Erythroblast (primary cell): ENCODE measurements at regions not wholly inside any gene's neighbourhood (a gene's known extent, or its start where the extent isn't known, plus 50 kb on each side); places are given as distances from the start of the nearest gene placed in this dataset.

Experiments
- DNase-seq, 2 experiments: peaks; one replicate each; lab custom pipeline; 2025; lab: John Stamatoyannopoulos, UW
- GATA1 ChIP-seq: IDR thresholded peaks from 2 replicates; pipeline ENCODE4 v1.6.1; 2011; ENCODE audit warnings: low read depth, mild to moderate bottlenecking, control low read depth, low read length, moderate library complexity
- POLR2A ChIP-seq: IDR thresholded peaks from 2 replicates; pipeline ENCODE4 v1.6.1; 2011; ENCODE audit warnings: mild to moderate bottlenecking, low read length

DNA sequence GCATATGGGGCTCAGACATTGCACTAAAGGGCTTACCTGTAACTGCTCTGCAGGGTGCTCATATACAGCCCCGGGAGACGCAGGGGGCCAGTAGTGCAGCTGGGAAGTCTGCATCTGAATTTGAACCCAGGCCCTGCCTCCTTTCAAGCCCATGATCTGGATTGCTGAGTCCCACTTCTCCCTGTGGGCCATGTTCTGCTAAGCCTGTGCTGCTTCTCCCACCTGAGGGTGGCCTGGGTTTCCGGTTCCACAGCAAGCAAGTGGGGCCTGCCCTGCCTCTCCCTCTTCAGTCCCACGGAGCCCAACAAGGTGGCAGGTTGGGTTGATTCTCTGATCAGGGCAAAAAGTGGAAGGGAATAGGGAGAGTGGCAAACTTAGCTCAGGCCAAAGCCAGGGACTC, 56.6 kb upstream of the GDF10 start:
- DNase-seq, result no peak
- TF ChIP-seq GATA1 (no peak), POLR2A (no peak)

DNA sequence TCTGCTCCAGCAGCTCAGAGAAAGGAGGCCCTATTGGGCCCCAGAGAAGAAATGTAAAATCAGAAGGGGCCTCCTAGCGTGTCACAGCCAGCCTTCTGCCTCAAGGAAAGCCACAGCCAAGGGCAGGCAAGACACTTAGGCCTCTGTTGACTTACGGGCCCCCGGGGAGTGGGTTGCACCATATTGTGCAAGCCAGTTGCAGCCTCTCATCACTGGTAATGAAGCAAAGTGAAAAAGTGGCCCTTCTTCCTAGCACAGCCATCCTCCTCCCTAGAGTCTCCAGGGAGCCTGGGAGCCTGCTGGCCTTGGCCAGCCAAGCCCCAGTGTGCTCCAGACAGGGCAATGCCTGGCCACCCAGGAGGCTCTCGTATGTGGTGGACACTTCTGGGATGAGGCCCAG, 56.2 kb upstream of the GDF10 start:
- no peak for DNase-seq
- TF ChIP-seq GATA1 (no peak), POLR2A (no peak)

DNA sequence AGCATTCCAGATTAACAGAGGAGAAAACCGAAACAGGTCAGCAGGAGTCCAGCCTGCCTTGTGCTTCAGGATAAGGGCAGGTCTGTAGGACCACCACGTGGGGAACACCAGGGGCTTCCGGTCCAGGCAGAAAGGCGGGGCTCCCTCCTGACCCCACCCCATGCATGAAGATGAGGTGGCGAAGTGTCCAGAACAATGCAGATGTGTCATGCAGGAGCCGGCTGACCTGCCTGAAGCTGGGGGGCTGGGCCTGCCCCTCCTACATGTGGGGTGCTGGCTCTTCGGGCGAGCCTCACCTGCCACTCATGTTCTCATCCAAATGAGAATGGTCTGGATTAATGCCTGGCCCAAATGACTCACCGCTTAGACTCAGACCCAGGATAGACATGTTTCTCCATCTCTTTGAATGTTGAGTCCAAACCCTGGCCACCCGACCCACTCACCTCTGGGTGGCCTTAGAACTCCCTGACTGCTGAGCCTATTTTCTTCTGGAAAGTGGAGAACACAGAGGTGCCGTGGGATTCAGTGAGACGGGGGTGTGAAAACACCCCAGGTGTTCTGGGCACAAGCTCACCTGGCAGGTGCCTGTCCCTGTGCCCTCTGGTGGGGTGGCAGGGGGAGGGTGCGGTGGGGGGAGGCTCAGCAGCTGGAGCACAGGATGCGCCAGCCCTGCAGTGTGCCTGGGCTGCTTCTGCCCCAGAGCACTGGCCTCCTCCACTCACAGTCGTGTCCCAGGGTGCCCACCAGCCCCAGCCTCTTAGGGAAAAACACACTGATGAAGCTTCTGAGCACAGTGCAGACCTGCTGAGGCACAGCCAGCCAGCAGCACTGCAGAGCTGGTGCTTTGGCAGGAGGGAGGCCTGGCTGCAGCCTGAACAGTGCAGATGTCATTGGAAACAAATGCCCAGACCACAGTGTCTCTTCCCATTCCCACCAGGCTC, 55.2 kb upstream of the GDF10 start:
- TF ChIP-seq GATA1 (no peak), POLR2A (no peak)
- DNase-seq, result no peak

DNA sequence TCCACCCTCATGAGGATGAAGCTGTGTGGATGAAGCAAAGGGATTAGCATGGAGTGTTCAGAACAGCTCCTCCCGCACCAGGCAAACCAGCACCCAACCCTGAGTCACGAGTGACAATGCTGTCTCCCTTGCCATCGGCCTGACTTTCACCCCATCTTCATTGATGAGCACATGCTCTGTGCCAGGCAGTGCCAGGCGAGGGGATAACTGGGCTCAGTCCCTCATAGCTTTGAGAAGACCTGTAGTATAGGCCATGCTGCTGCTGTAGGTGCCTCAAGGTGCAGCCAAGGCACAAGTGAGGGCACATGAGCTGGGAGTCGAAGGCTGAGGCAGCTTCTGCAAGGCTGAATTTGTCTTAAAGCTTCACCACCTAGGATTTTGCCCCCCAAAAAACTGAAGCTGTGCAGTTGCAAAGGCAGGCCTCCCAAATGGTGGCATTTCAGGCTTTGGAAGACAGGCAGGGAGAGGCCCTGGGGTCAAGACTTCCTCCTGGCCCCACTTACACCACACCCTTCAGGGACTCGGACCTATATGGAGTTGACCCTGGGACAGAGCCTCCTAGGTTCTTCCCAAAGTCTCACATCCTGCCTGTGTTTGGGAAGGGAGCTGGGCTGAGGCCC, 54.2 kb upstream of the GDF10 start:
- no peak for TF ChIP-seq POLR2A
- DNase-seq, result no peak

DNA sequence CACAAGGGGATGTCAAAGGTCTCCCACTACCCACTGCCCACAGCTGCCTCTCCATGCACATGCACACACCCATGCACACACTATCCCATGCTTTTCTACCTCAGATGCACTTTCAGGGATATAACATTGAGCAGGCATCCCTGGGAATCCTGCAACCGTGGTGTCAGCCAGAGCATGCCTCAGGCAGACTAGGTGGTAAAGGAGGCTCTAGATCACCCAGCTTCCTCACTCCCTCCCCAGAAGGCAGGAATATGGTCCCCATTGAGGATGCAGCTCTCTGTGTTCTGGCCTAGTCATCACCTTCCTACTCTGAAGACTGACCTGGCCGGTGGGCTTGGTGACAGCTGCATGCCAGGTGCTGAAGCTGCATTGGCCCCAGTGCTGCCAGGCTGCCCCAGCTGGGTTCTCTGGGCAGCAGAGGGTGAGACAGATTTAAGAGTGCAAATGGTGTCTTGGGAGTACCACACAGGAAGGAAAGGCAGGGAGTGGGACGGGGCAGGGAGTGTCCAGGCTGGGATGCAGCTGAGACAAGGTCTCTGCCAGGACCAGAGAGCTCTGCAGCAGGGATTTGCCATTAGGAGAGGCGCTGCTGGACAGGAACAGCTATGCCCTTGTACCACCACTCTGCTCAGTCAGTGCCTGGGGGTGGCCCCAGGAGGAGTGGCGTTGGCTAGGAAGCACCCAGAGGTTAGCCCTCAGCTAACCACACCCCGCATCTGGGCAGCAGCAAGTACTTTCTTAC, 53.4 kb upstream of the GDF10 start:
- TF ChIP-seq GATA1 (no peak), POLR2A (no peak)
- no peak for DNase-seq

DNA sequence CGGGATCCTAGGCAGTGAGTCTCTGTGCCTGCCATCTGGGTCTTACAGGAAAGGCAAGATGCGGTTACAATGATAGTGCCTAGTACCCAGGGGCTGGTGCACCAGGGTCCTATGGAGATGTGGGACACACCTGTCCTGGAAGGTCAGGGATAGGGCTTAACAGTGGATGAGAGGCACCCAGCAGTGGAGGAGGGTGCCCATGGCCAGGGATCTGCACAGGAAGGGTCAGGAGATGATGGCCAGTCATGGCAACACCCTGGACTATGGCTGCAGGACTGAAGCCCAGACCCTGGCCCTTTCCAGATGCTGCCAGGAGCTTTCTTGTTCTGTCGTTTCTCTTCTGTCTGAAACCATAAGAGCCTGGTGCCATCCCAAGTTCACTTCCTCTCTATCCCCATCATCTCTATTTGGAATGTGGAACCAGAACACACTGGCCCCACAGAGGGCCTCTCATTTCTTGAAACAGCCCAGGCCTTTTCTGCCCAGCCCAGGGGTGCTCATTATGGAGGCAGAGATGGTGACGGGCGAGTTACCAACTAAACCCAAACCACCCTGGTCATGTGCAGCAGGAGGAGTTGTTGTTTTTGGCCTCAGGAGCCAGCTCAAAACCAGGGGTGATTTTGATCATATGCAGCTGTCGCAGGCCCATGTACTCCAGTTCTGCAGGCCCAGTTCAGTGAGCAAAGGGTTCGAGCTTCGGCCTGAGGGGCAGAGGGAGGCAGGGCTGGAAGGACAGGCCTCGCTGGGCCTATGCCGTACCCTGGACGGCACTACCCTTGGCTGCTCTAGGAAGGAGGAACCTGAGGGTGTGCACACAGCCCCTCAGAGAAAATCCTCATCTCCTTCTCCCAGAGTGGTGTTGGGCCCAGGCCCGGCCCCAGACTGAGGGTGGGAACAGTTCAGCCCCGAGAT, 52.6 kb upstream of the GDF10 start:
- no peak for DNase-seq
- no peak for TF ChIP-seq GATA1
- TF ChIP-seq POLR2A, result no peak

DNA sequence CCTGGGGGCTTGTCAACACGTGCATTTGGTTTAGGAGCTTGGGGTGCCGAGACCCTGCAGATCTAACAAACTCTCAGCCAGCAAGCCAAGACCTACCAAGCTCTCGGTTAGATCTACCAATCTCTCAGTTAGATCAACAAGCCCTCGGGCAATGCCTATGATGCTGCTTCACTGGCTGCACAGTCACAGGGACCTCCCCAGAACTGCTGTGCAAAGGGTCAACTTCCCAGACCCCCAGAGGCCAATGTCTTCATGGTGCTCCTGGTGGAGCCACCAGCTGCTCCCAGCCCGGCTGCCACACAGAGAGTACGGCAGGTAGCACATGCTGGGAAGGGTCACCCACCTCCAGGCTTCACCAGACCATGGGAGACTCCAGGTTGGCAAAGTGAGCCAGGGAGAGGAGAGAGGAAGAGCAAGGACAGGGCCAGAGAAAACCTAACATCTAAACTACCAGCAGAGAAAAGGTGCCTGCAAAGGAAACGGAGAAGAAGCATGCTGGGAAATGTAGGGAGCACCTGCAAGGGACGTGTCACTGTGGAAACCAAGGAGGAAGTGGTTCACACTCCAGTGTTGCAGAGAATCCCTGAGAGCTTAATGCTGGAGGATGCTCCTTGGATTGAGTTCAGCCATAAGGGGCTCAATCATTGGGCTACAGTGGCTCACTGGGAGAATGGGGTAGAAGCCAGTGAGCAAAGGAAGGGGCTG, 51.5 kb upstream of the GDF10 start:
- no peak for DNase-seq
- TF ChIP-seq GATA1, result no peak
- no peak for TF ChIP-seq POLR2A

DNA sequence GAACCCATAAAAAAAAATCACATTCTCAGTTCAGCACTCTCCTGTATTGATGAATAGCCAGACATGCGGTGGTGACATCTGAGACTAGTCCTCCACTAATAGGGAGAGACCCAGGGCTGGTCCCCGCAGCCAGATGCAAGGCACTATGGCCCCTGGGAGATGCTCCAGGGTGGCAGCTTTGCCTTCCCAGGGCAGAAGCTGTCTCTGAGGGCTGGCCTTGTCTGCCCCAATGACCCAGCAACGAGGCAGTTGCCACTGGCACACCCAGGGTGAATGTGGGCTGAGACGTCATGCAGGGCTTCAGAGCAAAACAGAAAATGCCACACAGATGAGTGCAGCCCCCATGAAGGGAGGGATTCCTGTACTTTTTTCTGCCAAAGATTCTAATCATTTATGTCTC, 50.1 kb upstream of the GDF10 start:
- no peak for DNase-seq
- no peak for TF ChIP-seq POLR2A
- no peak for TF ChIP-seq GATA1
